H1 (cell line): ENCODE measurements at regions not wholly inside any gene's neighbourhood (a gene's known extent, or its start where the extent isn't known, plus 50 kb on each side); places are given as distances from the start of the nearest gene placed in this dataset.

Experiments used
- CTCF ChIA-PET: fragments of 300-600 bp; sonication (Branson Sonifier 250); formaldehyde crosslinking; loops from one replicate; lab custom pipeline; 2021; ENCODE audit not compliant: partially characterized antibody; lab: Charles Lee
- POLR2A ChIA-PET: fragments of 300-600 bp; sonication (Branson Sonifier 250); formaldehyde crosslinking; loops from one replicate; lab custom pipeline; 2021; ENCODE audit warnings: inconsistent platforms; ENCODE audit not compliant: partially characterized antibody; lab: Charles Lee
- DNase-seq, 2 experiments: peaks; one replicate each; pipeline versions ENCODE4 v3.0.0 to v3.0.0-alpha.2; 2010 to 2022; ENCODE audit warnings: low spot score in 2 of 2, low read depth in 1 of 2, mixed read lengths in 1 of 2
- FAIRE-seq: peaks from 2 replicates; lab custom pipeline; 2011; peaks lifted over from hg19 to GRCh38; lab: Jason Lieb, UNC
- H2AFZ ChIP-seq: 2 replicates; pipeline ENCODE4 v1.8.1; 2012; ENCODE audit warnings: low read length, inconsistent platforms
- H2AK5ac ChIP-seq: 2 replicates; pipeline ENCODE4 v1.6.1; 2013; ENCODE audit warnings: low read depth, low read length
- H2BK120ac ChIP-seq: replicated peaks from 2 replicates; pipeline ENCODE3; 2013; ENCODE audit warnings: low read depth, low read length, inconsistent platforms
- H2BK12ac ChIP-seq: 2 replicates; pipeline ENCODE4 v1.6.1; 2013; ENCODE audit warnings: low read depth, low read length
- H2BK15ac ChIP-seq: 2 replicates; pipeline ENCODE4 v1.6.1; 2013; ENCODE audit warnings: low read length
- H2BK20ac ChIP-seq: 2 replicates; pipeline ENCODE4 v1.6.1; 2013; ENCODE audit warnings: low read length
- H2BK5ac ChIP-seq: 2 replicates; pipeline ENCODE4 v1.6.1; 2013; ENCODE audit warnings: low read depth, low read length
- H3K14ac ChIP-seq: 2 replicates; pipeline ENCODE4 v1.6.1; 2013; ENCODE audit warnings: inconsistent platforms; ENCODE audit not compliant: insufficient read length
- H3K18ac ChIP-seq: 2 replicates; pipeline ENCODE4 v1.6.1; 2013; ENCODE audit warnings: low read length; ENCODE audit errors: extremely low read depth
- H3K23ac ChIP-seq: 2 replicates; pipeline ENCODE4 v1.6.1; 2013; ENCODE audit warnings: inconsistent platforms; ENCODE audit not compliant: insufficient read length
- H3K23me2 ChIP-seq: 2 replicates; pipeline ENCODE4 v1.6.1; 2013; ENCODE audit warnings: low read depth, low read length
- H3K27ac ChIP-seq: 2 replicates; pipeline ENCODE4 v1.6.1; 2011; ENCODE audit warnings: low read depth, low read length, inconsistent platforms
- H3K27me3 ChIP-seq, 4 experiments: replicated peaks in 1 of 4; 1 replicate in 1 of 4; 2 replicates in 3 of 4; pipeline versions ENCODE4 v1.6.1 to v1.8.1; 2011 to 2013; ENCODE audit warnings: low read length in 3 of 4, mild to moderate bottlenecking in 3 of 4, inconsistent platforms in 2 of 4, mixed read lengths in 2 of 4, moderate library complexity in 1 of 4; ENCODE audit not compliant: control insufficient read depth in 3 of 4, insufficient read depth in 3 of 4; ENCODE audit errors: extremely low read depth in 1 of 4
- H3K36me3 ChIP-seq, 4 experiments: 2 replicates each; pipeline versions ENCODE4 v1.6.1 to v1.8.1; 2011 to 2013; ENCODE audit warnings: mild to moderate bottlenecking in 4 of 4, low read length in 3 of 4, moderate library complexity in 2 of 4, control low read depth in 1 of 4, inconsistent platforms in 1 of 4; ENCODE audit not compliant: insufficient read depth in 4 of 4, control insufficient read depth in 2 of 4
- H3K4ac ChIP-seq: replicated peaks from 2 replicates; pipeline ENCODE3; 2013; ENCODE audit warnings: low read length, low read depth, mixed read lengths, inconsistent platforms; ENCODE audit not compliant: insufficient read length
- H3K4me1 ChIP-seq, 4 experiments: replicated peaks in 1 of 4; 1 replicate in 1 of 4; 2 replicates in 3 of 4; pipeline versions ENCODE4 v1.6.1 to v1.8.1; 2011 to 2013; ENCODE audit warnings: low read length in 3 of 4, inconsistent platforms in 2 of 4, mixed read lengths in 1 of 4; ENCODE audit not compliant: insufficient read depth in 4 of 4, control insufficient read depth in 3 of 4
- H3K4me2 ChIP-seq, 2 experiments: 2 replicates each; pipeline versions ENCODE4 v1.6.1 to v1.8.1; 2011 to 2013; ENCODE audit warnings: low read depth in 2 of 2, low read length in 2 of 2, control low read depth in 1 of 2, inconsistent platforms in 1 of 2, mild to moderate bottlenecking in 1 of 2; ENCODE audit not compliant: insufficient read depth in 1 of 2
- H3K4me3 ChIP-seq, 4 experiments: fragments of 200-600, 300-600 bp in 1 of 4; sonication (generic), shearing (Covaris generic), sonication (Bioruptor Twin) in 1 of 4; 2 replicates each; pipeline versions ENCODE4 v1.5.1 to v1.8.1; 2011 to 2016; ENCODE audit warnings: low read length in 4 of 4, low read depth in 3 of 4, control low read depth in 2 of 4, inconsistent platforms in 2 of 4, mild to moderate bottlenecking in 2 of 4, mixed read lengths in 1 of 4, moderate library complexity in 1 of 4; ENCODE audit not compliant: insufficient read depth in 2 of 4; ENCODE audit errors: extremely low read depth in 1 of 4
- H3K56ac ChIP-seq: replicated peaks from 2 replicates; pipeline ENCODE3; 2013; ENCODE audit warnings: low read depth, mild to moderate bottlenecking, mixed read lengths, low read length, inconsistent platforms; ENCODE audit not compliant: insufficient read length
- H3K79me1 ChIP-seq: 2 replicates; pipeline ENCODE4 v1.6.1; 2013; ENCODE audit warnings: low read depth, low read length, control low read depth
- H3K79me2 ChIP-seq, 2 experiments: 2 replicates each; pipeline versions ENCODE4 v1.6.1 to v1.8.1; 2012 to 2013; ENCODE audit warnings: low read length in 2 of 2, mild to moderate bottlenecking in 2 of 2, inconsistent platforms in 1 of 2; ENCODE audit not compliant: insufficient read depth in 2 of 2, control insufficient read depth in 1 of 2
- H3K9ac ChIP-seq, 4 experiments: replicated peaks in 1 of 4; 1 replicate in 1 of 4; 2 replicates in 3 of 4; pipeline versions ENCODE4 v1.6.1 to v1.8.1; 2011 to 2013; ENCODE audit warnings: low read depth in 3 of 4, low read length in 3 of 4, control low read depth in 2 of 4, mild to moderate bottlenecking in 2 of 4, moderate library complexity in 2 of 4, inconsistent platforms in 1 of 4; ENCODE audit errors: extremely low read depth in 1 of 4
- H3K9me3 ChIP-seq, 2 experiments: 2 replicates each; pipeline versions ENCODE4 v1.6.1 to v1.8.1; 2012 to 2013; ENCODE audit warnings: mild to moderate bottlenecking in 2 of 2, moderate library complexity in 2 of 2, control low read depth in 1 of 2, inconsistent platforms in 1 of 2, low read depth in 1 of 2, low read length in 1 of 2, mixed read lengths in 1 of 2; ENCODE audit not compliant: insufficient read depth in 2 of 2
- H4K20me1 ChIP-seq, 2 experiments: replicated peaks in 1 of 2; 2 replicates each; pipeline versions ENCODE3 to v1.8.1; 2011 to 2013; ENCODE audit warnings: inconsistent platforms in 2 of 2, low read length in 2 of 2, mild to moderate bottlenecking in 1 of 2; ENCODE audit not compliant: insufficient read depth in 2 of 2, control insufficient read depth in 1 of 2
- H4K5ac ChIP-seq: 2 replicates; pipeline ENCODE4 v1.6.1; 2013; ENCODE audit warnings: low read length, low read depth, mixed read lengths, inconsistent platforms; ENCODE audit not compliant: insufficient read length
- H4K8ac ChIP-seq: 2 replicates; pipeline ENCODE4 v1.8.0; 2013; ENCODE audit warnings: mild to moderate bottlenecking, moderate library complexity, low read length, inconsistent platforms; ENCODE audit not compliant: insufficient read depth; ENCODE audit errors: extremely low read depth
- H4K91ac ChIP-seq: replicated peaks from 2 replicates; pipeline ENCODE3; 2013; ENCODE audit warnings: low read length, mixed read lengths, inconsistent platforms; ENCODE audit not compliant: insufficient read length
- ASH2L ChIP-seq: fragments of 200-600, 300-600 bp; sonication (generic); IDR thresholded peaks from one replicate; pipeline ENCODE4 v1.7.1; 2017; ENCODE audit warnings: low read length
- BACH1 ChIP-seq: IDR thresholded peaks from 2 replicates; pipeline ENCODE4 v1.6.1; 2012; ENCODE audit warnings: low read length, improper control_type of control experiment
- BCL11A ChIP-seq, 2 experiments: IDR thresholded peaks; one replicate each; pipeline ENCODE4 v1.6.1; 2011; ENCODE audit warnings: low read depth in 2 of 2, low read length in 2 of 2, mild to moderate bottlenecking in 2 of 2
- EGR1 ChIP-seq: IDR thresholded peaks from 2 replicates; pipeline ENCODE4 v1.6.1; 2011; ENCODE audit warnings: low read depth, low read length, borderline replicate concordance
- EZH2 ChIP-seq: fragments of 200-600 bp; sonication (generic); IDR thresholded peaks from 2 replicates; pipeline ENCODE4 v1.7.1; 2012; ENCODE audit warnings: low read depth, mild to moderate bottlenecking, moderate library complexity, low read length, inconsistent platforms; ENCODE audit not compliant: severe bottlenecking
- HDAC2 ChIP-seq, 2 experiments: fragments of 300-600 bp in 1 of 2; sonication (generic) in 1 of 2; IDR thresholded peaks; 2 replicates each; pipeline ENCODE4 v1.6.1; 2011 to 2012; ENCODE audit warnings: low read depth in 2 of 2, low read length in 2 of 2, mild to moderate bottlenecking in 2 of 2, moderate library complexity in 2 of 2, borderline replicate concordance in 1 of 2, inconsistent platforms in 1 of 2
- JUN ChIP-seq: IDR thresholded peaks from 2 replicates; pipeline ENCODE4 v1.6.1; 2011; ENCODE audit warnings: low read depth, mild to moderate bottlenecking, improper control_type of control experiment, low read length
- KDM1A ChIP-seq: fragments of 200-600, 300-600 bp; sonication (generic); IDR thresholded peaks from 2 replicates; pipeline ENCODE4 v1.7.1; 2016; ENCODE audit warnings: mild to moderate bottlenecking, low read length, borderline replicate concordance
- RFX5 ChIP-seq: IDR thresholded peaks from 2 replicates; pipeline ENCODE4 v1.6.1; 2011; ENCODE audit warnings: low read depth, low read length, improper control_type of control experiment, borderline replicate concordance
- SIN3A ChIP-seq, 2 experiments: IDR thresholded peaks in 1 of 2; conservative IDR thresholded peaks in 1 of 2; 2 replicates each; pipeline ENCODE4 v1.6.1; 2011 to 2012; ENCODE audit warnings: low read length in 2 of 2, improper control_type of control experiment in 1 of 2, low read depth in 1 of 2, mild to moderate bottlenecking in 1 of 2
- SRF ChIP-seq: IDR thresholded peaks from 2 replicates; pipeline ENCODE4 v1.6.1; 2011; ENCODE audit warnings: mild to moderate bottlenecking, low read depth, low read length, moderate library complexity
- SUZ12 ChIP-seq: fragments of 200-600 bp; sonication (generic); IDR thresholded peaks from 2 replicates; pipeline ENCODE4 v1.6.1; 2012; ENCODE audit warnings: mild to moderate bottlenecking, inconsistent platforms, low read length, moderate library complexity, mixed read lengths
- WGBS, 2 experiments: shearing (Covaris generic) in 1 of 2; methylation state at CpG; one replicate each; pipeline versions ENCODE4 v1.1.6 to v1.1.7; 2013 to 2015; ENCODE audit warnings: low lambda C conversion rate in 2 of 2, mixed read lengths in 2 of 2, inconsistent platforms in 1 of 2, low coverage in 1 of 2, missing lambda C conversion rate in 1 of 2; ENCODE audit not compliant: insufficient replicate concordance in 2 of 2, insufficient coverage in 1 of 2, insufficient read length in 1 of 2; ENCODE audit errors: extremely low coverage in 1 of 2, missing lambda C conversion rate in 1 of 2; 5-methylcytosine and 5-hydroxymethylcytosine counted together
- TF ChIP-seq, protein P1 (sequence below): IDR thresholded peaks from 2 replicates; pipeline ENCODE4 v1.6.1; 2012; ENCODE audit warnings: inconsistent platforms

DNA sequence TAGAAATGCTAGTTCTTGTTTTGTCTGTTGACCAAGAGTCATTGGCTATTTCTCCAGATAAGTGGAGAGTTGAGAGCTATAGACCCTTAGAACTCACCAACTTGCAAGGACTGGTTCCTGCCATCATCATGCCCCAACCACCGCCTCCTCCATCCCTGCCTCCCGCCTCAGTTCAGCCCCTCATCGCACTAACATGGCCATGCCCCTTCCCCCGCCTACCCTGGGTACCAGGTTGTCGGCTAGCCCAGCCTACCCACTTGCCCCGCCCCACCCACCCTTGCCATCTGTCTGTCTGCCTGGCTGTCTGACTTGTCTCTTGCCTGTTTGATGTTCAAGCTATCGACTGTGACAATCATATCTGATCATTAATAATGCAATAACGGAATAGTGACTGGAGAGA is 154.1 kb downstream of the TRIM29 start:
- POLR2A ChIA-PET: no interaction called here
- H3K27me3 ChIP-seq: no peaks in the 10 kb centered on the region; a peak in 1 of 7 replicates
- no peaks in the 10 kb centered on the region for H3K79me1 ChIP-seq
- no peaks in the 10 kb centered on the region for H3K36me3 ChIP-seq
- H3K9me3 ChIP-seq: no peaks in the 10 kb centered on the region
- H2BK20ac ChIP-seq: no peak overlapping the region
- H3K4ac ChIP-seq: no peak overlapping the region
- no peak overlapping the region for H3K18ac ChIP-seq
- no peak overlapping the region for H3K23ac ChIP-seq
- no peak overlapping the region for H3K4me2 ChIP-seq
- 0 out of 2 replicates have a peak, but pooled peaks cover 1% of the 10 kb centered on the region for H3K23me2 ChIP-seq
- no peaks in the 10 kb centered on the region for H3K79me2 ChIP-seq
- WGBS, 2 experiments: 90% methylated on average over 8 of the region's 8 CpGs; no CpG with 5 or more reads in 1 of the 2 experiments
- no peak overlapping the region for H3K4me3 ChIP-seq
- no peak overlapping the region for H2BK12ac ChIP-seq
- H4K5ac ChIP-seq: no peak overlapping the region
- H4K20me1 ChIP-seq: no peaks in the 10 kb centered on the region
- no peak overlapping the region for H3K14ac ChIP-seq
- no peak overlapping the region for H2AFZ ChIP-seq
- H2BK5ac ChIP-seq: no peak overlapping the region
- H3K56ac ChIP-seq: no peak overlapping the region
- H3K9ac ChIP-seq: no peak overlapping the region
- H4K8ac ChIP-seq: no peak overlapping the region; the same call in 1 of the 2 replicates
- 0 out of 7 replicates have a peak, but pooled peaks cover 0 to 2% (median 0%) of the 10 kb centered on the region in 4 experiments for H3K4me1 ChIP-seq
- H2BK120ac ChIP-seq: no peak overlapping the region
- no peak overlapping the region for H4K91ac ChIP-seq
- no peak overlapping the region for H2BK15ac ChIP-seq
- no peak overlapping the region for H2AK5ac ChIP-seq
- CTCF ChIA-PET: interaction anchor here (0.6 to 3.1 kb wide), 28 partner anchors 8 to 465 kb away, joined by 3 to 16 read pairs (median 4); no protein-coding TSS in a partner anchor
- DNase-seq (no peak), FAIRE-seq (no peak)
- no peak overlapping the region for H3K27ac ChIP-seq
- TF ChIP-seq EGR1 (no peak), ASH2L (no peak), BCL11A (IDR thresholded peaks at IDR 0.05; ENCODE audit: low read depth in 2 of 2, low read length in 2 of 2) (no peak), JUN (no peak), SIN3A (conservative IDR thresholded peaks at IDR 0.05 in 1 of 2, IDR thresholded peaks at IDR 0.05 in 1 of 2; ENCODE audit: low read depth in 1 of 2, low read length in 2 of 2) (no peak), EZH2 (no peak), SUZ12 (no peak), RFX5 (no peak), SRF (no peak), BACH1 (no peak), HDAC2 (IDR thresholded peaks at IDR 0.05; ENCODE audit: borderline replicate concordance in 1 of 2, low read depth in 2 of 2, low read length in 2 of 2) (no peak), KDM1A (no peak)
- TF ChIP-seq, protein P1, sequence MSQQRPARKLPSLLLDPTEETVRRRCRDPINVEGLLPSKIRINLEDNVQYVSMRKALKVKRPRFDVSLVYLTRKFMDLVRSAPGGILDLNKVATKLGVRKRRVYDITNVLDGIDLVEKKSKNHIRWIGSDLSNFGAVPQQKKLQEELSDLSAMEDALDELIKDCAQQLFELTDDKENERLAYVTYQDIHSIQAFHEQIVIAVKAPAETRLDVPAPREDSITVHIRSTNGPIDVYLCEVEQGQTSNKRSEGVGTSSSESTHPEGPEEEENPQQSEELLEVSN: no peak
